DOHH2 (cell line): ENCODE measurements at regions not wholly inside any gene's neighbourhood (a gene's known extent, or its start where the extent isn't known, plus 50 kb on each side); places are given as distances from the start of the nearest gene placed in this dataset.
"Not testable (repeated sequence)": the region's sequence is repeated elsewhere in the genome, so short reads cannot be mapped to it uniquely, and the experiment has no call there.

Experiments used
- EZH2phosphoT487 ChIP-seq: fragments of 200-600 bp; sonication (generic); IDR thresholded peaks from 2 replicates; pipeline ENCODE4 v1.6.1; 2017; ENCODE audit warnings: borderline replicate concordance, mild to moderate bottlenecking, antibody characterized with exemption, low read length, moderate library complexity, mixed read lengths
- TF ChIP-seq, protein P1 (sequence below): fragments of 200-600 bp; sonication (generic); IDR thresholded peaks from one replicate; pipeline ENCODE4 v1.5.1; 2014; ENCODE audit warnings: antibody characterized with exemption, mild to moderate bottlenecking, low read depth, low read length; ENCODE audit not compliant: poor library complexity, severe bottlenecking

GRCh38 chr18:14415399-14415798 is 128.0 kb downstream of the POTEC start:
- TF ChIP-seq, protein P1, sequence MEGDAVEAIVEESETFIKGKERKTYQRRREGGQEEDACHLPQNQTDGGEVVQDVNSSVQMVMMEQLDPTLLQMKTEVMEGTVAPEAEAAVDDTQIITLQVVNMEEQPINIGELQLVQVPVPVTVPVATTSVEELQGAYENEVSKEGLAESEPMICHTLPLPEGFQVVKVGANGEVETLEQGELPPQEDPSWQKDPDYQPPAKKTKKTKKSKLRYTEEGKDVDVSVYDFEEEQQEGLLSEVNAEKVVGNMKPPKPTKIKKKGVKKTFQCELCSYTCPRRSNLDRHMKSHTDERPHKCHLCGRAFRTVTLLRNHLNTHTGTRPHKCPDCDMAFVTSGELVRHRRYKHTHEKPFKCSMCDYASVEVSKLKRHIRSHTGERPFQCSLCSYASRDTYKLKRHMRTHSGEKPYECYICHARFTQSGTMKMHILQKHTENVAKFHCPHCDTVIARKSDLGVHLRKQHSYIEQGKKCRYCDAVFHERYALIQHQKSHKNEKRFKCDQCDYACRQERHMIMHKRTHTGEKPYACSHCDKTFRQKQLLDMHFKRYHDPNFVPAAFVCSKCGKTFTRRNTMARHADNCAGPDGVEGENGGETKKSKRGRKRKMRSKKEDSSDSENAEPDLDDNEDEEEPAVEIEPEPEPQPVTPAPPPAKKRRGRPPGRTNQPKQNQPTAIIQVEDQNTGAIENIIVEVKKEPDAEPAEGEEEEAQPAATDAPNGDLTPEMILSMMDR = not testable (repeated sequence)
- not testable (repeated sequence) for TF ChIP-seq EZH2phosphoT487
